HT-29 (cell line): ENCODE measurements at regions not wholly inside any gene's neighbourhood (a gene's known extent, or its start where the extent isn't known, plus 50 kb on each side); places are given as distances from the start of the nearest gene placed in this dataset.
"Not testable (repeated sequence)": the region's sequence is repeated elsewhere in the genome, so short reads cannot be mapped to it uniquely, and the experiment has no call there.

Source experiments
- DNase-seq: peaks from one replicate; pipeline ENCODE4 v3.0.0-alpha.2; 2015; ENCODE audit warnings: low spot score

- not testable (repeated sequence) for DNase-seq
Measured at GRCh38 chr1:70747123-70747522, 300.5 kb downstream of the PTGER3 start.

GRCh38 chr1:70751676-70752287, 295.8 kb downstream of the PTGER3 start:
- peak; percentile 48 for DNase-seq

- DNase-seq, result no peak
Measured at GRCh38 chr1:70754701-70755100, 292.9 kb downstream of the PTGER3 start.

DNA sequence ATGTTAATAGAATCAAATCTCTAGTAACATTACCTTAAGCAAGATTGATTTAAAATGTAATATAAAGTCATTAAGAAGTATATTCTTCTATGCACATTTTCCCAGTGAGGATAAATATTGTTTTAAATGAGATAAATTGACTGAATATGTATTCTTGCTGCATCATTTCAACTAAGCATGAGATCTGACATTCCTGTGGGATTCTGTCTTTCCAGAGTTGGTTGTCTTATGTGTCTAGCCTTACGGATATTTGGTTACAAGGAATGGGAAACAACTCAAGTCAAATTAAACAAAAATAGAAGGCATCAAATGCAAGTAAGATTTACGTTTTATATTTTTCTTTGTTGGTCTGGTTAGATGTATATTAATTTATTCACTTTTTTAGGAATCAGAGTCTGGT, 287.5 kb downstream of the PTGER3 start:
- DNase-seq, result no peak

DNA sequence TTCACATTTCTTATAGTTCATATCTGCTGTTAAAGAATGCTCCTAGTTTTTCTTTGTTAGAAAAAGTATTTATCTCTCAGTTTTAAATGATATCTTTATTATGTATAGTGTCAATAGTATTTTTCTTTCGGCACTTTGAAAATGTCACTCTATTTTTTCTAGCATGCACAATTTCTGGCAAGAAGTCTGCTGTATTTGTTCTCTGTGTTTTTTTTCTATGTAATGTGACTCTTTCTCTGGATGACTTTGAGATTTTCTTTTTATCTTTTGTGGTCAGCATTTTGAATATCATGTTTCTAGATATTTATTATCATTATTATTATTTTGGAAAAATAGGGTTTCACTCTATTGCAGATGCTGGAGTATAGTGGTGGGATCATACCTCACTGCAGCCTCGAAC, 285.2 kb downstream of the PTGER3 start:
- no peak for DNase-seq

GRCh38 chr1:70764747-70765146, 282.9 kb downstream of the PTGER3 start:
- no peak for DNase-seq

DNA sequence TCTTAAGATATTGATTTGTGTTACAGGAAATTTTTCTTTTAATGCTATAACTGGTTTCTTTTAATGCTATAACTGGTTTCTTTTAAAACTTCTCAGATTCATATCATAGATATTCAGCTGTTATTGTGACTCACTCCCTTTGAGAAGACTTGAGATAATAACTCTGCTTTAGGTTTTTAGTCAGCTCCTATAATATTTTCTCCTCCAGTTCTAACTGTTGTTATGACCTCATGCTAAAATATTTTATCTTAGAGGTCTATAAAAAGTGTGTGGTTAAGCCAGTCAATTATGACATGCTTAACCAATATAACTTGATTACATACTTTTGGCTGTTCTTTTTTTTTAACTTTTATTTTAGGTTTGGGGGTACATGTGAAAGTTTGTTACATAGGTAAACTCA, 280.2 kb downstream of the PTGER3 start:
- DNase-seq, result no peak

- no peak for DNase-seq
Measured at GRCh38 chr1:70768216-70768615, 279.4 kb downstream of the PTGER3 start.

DNA sequence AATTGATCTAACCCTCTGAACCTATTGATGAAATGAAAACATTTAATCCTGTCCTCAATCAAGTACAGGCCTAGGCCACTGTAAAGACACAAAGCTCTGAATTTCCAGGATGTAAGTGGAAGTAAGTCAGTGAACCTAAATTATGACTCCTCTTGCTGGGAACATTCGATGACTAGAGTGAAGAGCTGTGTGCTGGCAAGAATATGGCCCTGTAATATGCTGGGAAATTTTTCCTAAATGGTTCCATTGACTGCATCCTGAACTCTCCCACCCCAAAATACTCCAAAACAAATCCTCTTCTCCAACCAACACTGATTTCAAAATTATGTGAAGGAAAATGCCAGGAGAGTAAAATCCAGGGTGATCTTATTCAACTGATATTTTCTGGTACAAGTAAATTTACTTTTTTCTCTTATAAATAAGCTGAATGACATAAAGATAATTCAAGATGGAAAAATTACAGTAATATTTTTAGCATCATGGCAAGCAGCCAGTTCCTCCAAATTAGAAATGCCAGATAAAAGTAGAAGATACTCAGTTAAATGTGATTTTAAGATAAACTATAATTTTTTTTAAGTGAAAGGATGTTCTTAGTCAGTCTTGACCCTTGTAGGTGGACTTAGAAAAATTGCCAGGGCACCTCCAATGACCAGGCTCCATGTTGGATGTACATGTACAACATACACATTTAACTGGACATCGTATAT, 269.4 kb downstream of the PTGER3 start:
- no peak for DNase-seq

GRCh38 chr1:70778934-70779333, 268.7 kb downstream of the PTGER3 start:
- no peak for DNase-seq

GRCh38 chr1:70779571-70779970, 268.0 kb downstream of the PTGER3 start:
- no peak for DNase-seq

- DNase-seq, result no peak
Measured at GRCh38 chr1:70785287-70785686, 262.3 kb downstream of the PTGER3 start.

DNA sequence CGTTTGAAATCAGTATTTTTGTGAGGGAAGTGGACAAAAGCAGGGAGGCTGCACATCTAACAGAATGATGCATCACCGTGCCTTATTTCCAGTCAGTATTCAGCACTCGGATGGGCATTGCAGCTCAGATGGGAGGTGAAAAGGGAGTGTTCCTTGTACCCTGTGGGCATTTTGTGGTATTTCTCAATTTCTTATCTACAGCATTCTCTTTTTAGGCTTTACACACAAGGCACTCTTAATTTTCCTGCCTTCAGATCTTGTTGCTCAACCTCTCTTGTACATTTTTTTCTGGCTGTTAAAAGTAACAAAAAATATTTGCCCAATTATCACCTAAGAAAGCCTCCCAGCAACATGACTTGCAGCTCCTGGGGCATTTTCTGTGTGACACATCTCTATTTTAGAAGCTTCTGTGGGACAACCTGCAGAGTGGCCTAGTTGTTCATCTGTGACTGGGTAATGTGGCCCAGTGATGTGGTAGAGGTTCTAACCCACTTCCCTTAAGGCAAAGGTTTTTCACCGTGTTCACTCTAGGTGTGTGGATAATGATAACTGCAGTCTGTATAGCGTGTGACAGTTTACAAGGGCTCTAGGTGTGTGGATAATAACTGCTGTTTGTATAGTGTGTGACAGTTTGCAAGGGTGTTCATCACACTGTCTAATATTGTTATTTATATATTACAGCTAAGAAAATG, 257.2 kb downstream of the PTGER3 start:
- DNase-seq, result no peak

DNA sequence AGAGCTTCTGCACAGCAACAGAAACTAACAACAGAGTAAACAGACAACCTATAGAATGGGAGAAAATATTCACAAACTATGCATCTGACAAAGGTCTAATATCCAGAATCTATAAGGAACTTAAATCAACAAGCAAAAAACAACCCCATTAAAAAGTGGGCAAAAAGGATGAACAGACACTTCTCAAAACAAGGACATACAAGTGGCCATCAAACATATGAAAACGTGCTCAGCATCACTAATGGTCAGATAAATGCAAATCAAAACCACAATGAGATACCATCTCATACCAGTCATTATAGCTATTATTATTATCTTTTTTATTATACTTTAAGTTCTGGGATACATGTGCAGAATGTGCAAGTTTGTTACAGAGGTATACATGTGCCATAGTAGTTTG, 252.6 kb downstream of the PTGER3 start:
- DNase-seq, result not testable (repeated sequence)

GRCh38 chr1:70796298-70796697, 251.3 kb downstream of the PTGER3 start:
- not testable (repeated sequence) for DNase-seq

GRCh38 chr1:70802625-70803024, 245.0 kb downstream of the PTGER3 start:
- DNase-seq, result not testable (repeated sequence)

- DNase-seq, result no peak
Measured at GRCh38 chr1:70805641-70806040, 242.0 kb downstream of the PTGER3 start.

DNA sequence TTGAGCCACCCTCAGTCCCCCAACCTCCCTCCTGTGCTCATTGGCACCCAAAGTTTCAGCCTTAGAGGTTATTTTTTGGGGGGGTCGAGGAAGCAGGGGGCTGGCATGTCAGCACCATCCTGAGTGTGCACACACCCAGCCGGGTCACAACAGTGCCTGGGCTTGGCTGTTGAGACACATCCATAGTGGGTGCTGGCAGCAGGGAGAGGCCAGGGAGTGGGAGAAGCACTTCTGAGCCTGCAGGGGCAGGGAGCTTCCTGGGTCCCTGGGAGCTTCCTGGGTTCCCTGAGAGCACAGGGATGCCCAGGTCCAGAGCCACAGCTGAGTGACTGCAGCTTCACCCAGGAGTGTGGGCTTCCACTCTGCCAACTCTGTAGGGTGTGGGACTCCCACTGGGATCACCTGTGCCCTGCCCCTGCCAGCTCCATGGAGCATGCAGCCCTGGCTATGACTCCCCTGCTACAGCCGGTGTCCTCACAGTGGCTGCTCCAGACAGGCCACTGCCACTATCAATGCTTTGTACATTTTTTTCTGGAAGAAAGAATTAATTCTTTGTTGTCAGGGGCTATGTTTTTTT, 240.4 kb downstream of the PTGER3 start:
- no peak for DNase-seq

DNA sequence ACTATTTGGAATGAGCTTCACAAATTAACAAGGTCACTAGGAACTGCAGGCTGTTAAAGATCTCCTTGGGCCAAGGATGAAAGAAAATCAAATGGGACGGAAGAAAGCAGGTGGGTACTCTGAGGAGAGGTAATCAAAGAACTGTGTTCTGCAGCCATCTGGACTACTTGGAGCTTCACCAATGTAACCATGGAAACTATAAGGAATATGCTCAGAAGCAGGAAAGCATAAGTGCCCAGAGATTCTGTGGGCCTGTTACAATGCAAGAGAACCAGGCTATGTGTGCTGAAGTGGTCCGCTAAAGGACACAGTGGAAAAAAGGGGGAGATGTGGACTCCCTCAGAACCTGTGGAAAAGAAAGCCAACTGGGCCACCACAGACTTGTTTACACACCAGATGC, 238.5 kb downstream of the PTGER3 start:
- no peak for DNase-seq

GRCh38 chr1:70811815-70812214, 235.8 kb downstream of the PTGER3 start:
- DNase-seq, result no peak

DNA sequence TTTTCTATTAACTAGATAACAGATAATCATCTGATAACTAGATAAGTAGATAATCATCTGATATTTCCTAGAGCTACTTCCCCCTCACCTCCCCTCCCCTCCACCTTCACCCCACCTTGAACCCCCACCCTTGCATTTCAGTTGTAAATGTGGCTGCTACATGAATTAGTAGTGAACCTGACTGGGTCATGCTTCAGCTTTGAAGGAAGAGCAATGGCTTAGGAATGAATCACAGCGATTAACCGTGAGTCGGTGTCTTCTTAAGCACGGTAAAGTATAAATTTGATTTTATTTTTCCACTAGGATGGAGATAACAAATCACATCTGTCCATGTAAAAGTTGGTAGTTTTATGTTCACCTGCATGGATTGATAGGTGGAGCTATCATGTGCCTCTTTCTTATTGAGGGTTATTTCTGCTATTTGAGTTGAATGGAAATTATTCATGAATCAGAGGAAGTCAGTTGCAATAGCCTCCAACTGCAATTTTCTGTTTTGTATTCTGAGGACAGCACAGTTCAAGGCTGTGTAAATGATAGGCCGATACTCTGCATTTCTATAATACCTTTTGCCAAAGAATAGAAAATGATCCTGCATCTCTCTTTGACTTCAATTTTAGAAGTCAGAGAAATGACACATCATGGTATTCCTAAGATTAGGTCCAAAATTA, 235.0 kb downstream of the PTGER3 start:
- DNase-seq, result no peak

DNA sequence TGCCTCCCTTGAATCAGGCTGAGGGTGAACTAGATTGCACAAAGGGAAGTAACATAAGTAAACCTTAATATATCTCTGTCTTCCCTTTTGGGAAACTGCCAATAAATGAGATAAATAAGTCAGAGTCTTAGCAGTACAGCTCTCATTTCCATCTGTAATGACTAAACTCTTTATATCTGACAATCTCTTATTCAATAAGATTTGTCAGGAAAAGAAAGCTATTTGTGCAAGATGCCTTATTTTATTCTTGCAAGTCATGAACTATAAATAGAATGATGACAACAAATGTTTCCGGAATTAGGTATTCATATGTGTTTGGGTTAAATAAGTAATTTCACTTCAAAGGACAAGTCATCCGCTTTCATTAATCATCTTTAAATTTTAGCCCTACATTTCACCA, 229.2 kb downstream of the PTGER3 start:
- DNase-seq, result no peak
